SK-N-SH (cell line): ENCODE measurements at regions not wholly inside any gene's neighbourhood (a gene's known extent, or its start where the extent isn't known, plus 50 kb on each side); places are given as distances from the start of the nearest gene placed in this dataset.

Source experiments
- CTCF ChIP-seq: fragments of 200-600 bp; sonication (generic); IDR thresholded peaks from 2 replicates; pipeline ENCODE4 v1.6.1; 2017; ENCODE audit warnings: antibody characterized with exemption, mild to moderate bottlenecking, moderate library complexity
- EP300 ChIP-seq, 2 experiments: IDR thresholded peaks; 2 replicates each; pipeline versions ENCODE4 v1.4.0 to v1.6.1; 2012; ENCODE audit warnings: borderline replicate concordance in 1 of 2, low read depth in 1 of 2, low read length in 1 of 2
- MXI1 ChIP-seq: IDR thresholded peaks from 2 replicates; pipeline ENCODE4 v1.6.1; 2012; ENCODE audit warnings: mild to moderate bottlenecking, low read depth, low read length, improper control_type of control experiment
- NFIC ChIP-seq: IDR thresholded peaks from 2 replicates; pipeline ENCODE4 v1.4.0; 2012; ENCODE audit warnings: borderline replicate concordance
- RAD21 ChIP-seq: IDR thresholded peaks from 2 replicates; pipeline ENCODE4 v1.6.1; 2012; ENCODE audit warnings: mild to moderate bottlenecking, low read length
- RCOR1 ChIP-seq: fragments of 150-350 bp; IDR thresholded peaks from 2 replicates; pipeline ENCODE4 v1.6.1; 2017; ENCODE audit warnings: antibody characterized with exemption, low read length
- RXRA ChIP-seq: IDR thresholded peaks from 2 replicates; pipeline ENCODE4 v1.4.0; 2012; ENCODE audit warnings: low read depth, mild to moderate bottlenecking, borderline replicate concordance
- TAF1 ChIP-seq: IDR thresholded peaks from 2 replicates; pipeline ENCODE4 v1.6.1; 2012; ENCODE audit warnings: low read depth, mild to moderate bottlenecking, low read length, moderate library complexity, borderline replicate concordance
- USF2 ChIP-seq: fragments of 150-350 bp; IDR thresholded peaks from 2 replicates; pipeline ENCODE4 v1.6.1; 2017; ENCODE audit warnings: antibody characterized with exemption, low read length, low read depth, borderline replicate concordance
- YY1 ChIP-seq: IDR thresholded peaks from 2 replicates; pipeline ENCODE4 v1.4.0; 2012; ENCODE audit warnings: low read depth, mild to moderate bottlenecking

GRCh38 chr9:85237478-85237877 lies 504.3 kb downstream of the AGTPBP1 start:
- TF ChIP-seq EP300 (IDR thresholded peaks at IDR 0.05; ENCODE audit: borderline replicate concordance in 1 of 2, low read depth in 1 of 2, low read length in 1 of 2) (no peak), MXI1 (no peak), CTCF (no peak), RXRA (no peak), RAD21 (no peak), NFIC (no peak), TAF1 (no peak), USF2 (no peak), YY1 (no peak), RCOR1 (no peak)
